Inferior parietal cortex (tissue), 1 donor: ENCODE measurements at regions not wholly inside any gene's neighbourhood (a gene's known extent, or its start where the extent isn't known, plus 50 kb on each side); places are given as distances from the start of the nearest gene placed in this dataset.

Experiments
- DNase-seq: peaks from one replicate; pipeline ENCODE4 v3.0.0-alpha.2; 2016; ENCODE audit errors: extremely low spot score

DNA sequence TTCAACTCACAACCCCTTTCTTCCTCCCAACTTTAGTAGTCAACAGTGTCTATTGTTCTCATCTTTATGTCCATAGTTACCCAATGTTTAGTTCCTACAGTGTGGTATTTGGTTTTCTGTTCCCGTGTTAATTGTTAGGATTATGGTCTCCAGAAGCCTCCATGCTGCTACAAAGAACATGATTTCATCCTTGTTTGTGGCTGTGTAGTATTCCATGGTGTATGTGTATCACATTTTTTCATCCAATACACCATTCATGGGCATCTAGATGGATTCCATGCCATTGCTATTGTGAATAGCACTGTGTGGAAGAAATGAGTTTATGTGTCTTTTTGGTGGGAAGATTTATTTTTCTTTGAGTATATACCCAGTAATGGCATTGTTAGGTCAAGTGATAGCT, 420.3 kb downstream of the XYLT1 start:
- DNase-seq, result no peak
